GM12891 (cell line): ENCODE measurements at regions not wholly inside any gene's neighbourhood (a gene's known extent, or its start where the extent isn't known, plus 50 kb on each side); places are given as distances from the start of the nearest gene placed in this dataset.

Experiments used
- POLR2A ChIP-seq: IDR thresholded peaks from 2 replicates; pipeline ENCODE4 v1.6.1; 2011; ENCODE audit warnings: low read depth, low read length, control low read depth
- POLR2AphosphoS5 ChIP-seq: IDR thresholded peaks from 2 replicates; pipeline ENCODE4 v1.6.1; 2011; ENCODE audit warnings: low read depth, low read length, control low read depth
- POU2F2 ChIP-seq: IDR thresholded peaks from 2 replicates; pipeline ENCODE4 v1.6.1; 2011; ENCODE audit warnings: low read depth, mild to moderate bottlenecking, control low read depth, low read length, moderate library complexity
- TAF1 ChIP-seq: IDR thresholded peaks from 2 replicates; pipeline ENCODE4 v1.6.1; 2011; ENCODE audit warnings: low read depth, low read length, control low read depth

- TF ChIP-seq POLR2AphosphoS5 (no peak), POLR2A (no peak), TAF1 (no peak), POU2F2 (no peak)
These were observed 292.2 kb downstream of the GAS1 start for GRCh38 chr9:86655147-86655546.
